ENCODE measurements at regions not wholly inside any gene's neighbourhood (a gene's known extent, or its start where the extent isn't known, plus 50 kb on each side); places are given as distances from the start of the nearest gene placed in this dataset.

DNA sequence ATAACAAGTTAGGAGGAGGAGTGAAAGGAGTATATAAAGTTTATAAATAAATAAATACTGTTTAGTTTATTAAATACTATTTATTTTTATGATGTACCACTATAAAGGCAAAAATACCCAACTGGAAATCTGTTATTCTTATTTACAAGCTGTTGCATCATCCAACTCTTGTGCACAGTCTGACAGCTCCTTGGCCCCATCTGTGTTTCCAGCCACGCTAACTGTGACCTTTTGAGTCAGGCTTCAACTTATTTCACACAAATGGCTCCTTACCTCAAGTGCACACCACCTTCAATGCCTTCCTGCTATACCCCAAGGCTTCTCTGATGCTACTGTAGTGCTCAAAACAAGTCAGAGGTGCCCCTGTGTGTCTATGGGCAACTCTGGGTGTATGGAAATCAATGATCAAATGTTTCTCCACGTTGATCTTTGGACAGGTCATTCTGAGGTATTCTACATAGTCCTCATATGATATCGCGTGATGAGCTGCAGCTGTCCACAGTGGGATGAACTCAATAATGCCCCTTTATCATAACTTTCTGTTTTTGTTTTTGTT, 303.2 kb upstream of the GRAMD2B start:
- Histone ChIP-seq H3K9ac (ENCODE audit: low read length) (no peak overlapping the region), H3K36me3 (ENCODE audit: low read depth, low read length) (no peaks in the 10 kb centered on the region), H3K4me2 (ENCODE audit: low read length) (no peak overlapping the region), H3K9me3 (ENCODE audit: low read length) (no peaks in the 10 kb centered on the region), H2AFZ (ENCODE audit: low read length) (no peak overlapping the region), H3K9me2 (replicated peaks; ENCODE audit: low read length) (no peaks in the 10 kb centered on the region), H4K20me1 (ENCODE audit: low read length) (no peaks in the 10 kb centered on the region), H3K27me3 (ENCODE audit: low read length) (no peaks in the 10 kb centered on the region), H3F3A (ENCODE audit: low read length, unreplicated experiment) (no peaks in the 10 kb centered on the region), H3K4me1 (ENCODE audit: insufficient read depth, low read length) (peaks cover 18% of the 10 kb centered on the region), H3K4me3 (ENCODE audit: low read length) (no peak overlapping the region), H3K79me2 (ENCODE audit: low read length) (no peaks in the 10 kb centered on the region), H3K27ac (ENCODE audit: low read length) (no peak overlapping the region)
- CTCF ChIA-PET = no interaction called here
- DNase-seq (no peak), ATAC-seq (no peak)
- intact Hi-C loops (cut with micrococcal nuclease) = no loop called here
- TF ChIP-seq EZH2phosphoT487 (IDR thresholded peaks at IDR 0.05; ENCODE audit: borderline replicate concordance, low read length) = no peak
- TF ChIP-seq EZH2 (IDR thresholded peaks at IDR 0.05; ENCODE audit: low read length, unreplicated experiment) = no peak
- TF ChIP-seq, protein P1, sequence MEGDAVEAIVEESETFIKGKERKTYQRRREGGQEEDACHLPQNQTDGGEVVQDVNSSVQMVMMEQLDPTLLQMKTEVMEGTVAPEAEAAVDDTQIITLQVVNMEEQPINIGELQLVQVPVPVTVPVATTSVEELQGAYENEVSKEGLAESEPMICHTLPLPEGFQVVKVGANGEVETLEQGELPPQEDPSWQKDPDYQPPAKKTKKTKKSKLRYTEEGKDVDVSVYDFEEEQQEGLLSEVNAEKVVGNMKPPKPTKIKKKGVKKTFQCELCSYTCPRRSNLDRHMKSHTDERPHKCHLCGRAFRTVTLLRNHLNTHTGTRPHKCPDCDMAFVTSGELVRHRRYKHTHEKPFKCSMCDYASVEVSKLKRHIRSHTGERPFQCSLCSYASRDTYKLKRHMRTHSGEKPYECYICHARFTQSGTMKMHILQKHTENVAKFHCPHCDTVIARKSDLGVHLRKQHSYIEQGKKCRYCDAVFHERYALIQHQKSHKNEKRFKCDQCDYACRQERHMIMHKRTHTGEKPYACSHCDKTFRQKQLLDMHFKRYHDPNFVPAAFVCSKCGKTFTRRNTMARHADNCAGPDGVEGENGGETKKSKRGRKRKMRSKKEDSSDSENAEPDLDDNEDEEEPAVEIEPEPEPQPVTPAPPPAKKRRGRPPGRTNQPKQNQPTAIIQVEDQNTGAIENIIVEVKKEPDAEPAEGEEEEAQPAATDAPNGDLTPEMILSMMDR (conservative IDR thresholded peaks at IDR 0.05; ENCODE audit: low read depth, low read length) = no peak
- BruUV-seq (replicated peaks) = no TSS peak
- POLR2A ChIA-PET (ENCODE audit: unreplicated experiment) = no interaction called here

DNA sequence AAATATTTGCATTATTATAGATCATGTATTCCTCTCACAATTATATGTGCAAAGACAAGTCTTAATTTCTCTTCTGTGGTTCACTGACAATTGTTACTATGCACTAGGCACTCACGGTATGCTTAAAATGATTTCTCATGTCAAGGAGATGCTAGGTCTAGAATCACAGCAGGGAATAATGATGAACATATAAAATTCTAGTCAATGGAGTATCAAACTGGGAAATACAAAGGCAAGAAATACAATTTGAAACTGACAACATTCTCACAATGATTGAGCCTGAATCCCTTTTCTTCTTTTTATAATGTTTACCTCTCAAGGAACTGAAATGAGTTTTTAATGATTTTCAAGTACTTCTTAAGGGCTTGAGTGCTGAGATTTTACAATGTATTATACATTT, 302.3 kb upstream of the GRAMD2B start:
- ChIA-PET CTCF (no interaction called here), POLR2A (ENCODE audit: unreplicated experiment) (no interaction called here)
- BruUV-seq (replicated peaks) = no TSS peak
- no peak for TF ChIP-seq EZH2 (IDR thresholded peaks at IDR 0.05; ENCODE audit: low read length, unreplicated experiment)
- TF ChIP-seq, protein P1 (conservative IDR thresholded peaks at IDR 0.05; ENCODE audit: low read depth, low read length) = no peak
- no peak for TF ChIP-seq EZH2phosphoT487 (IDR thresholded peaks at IDR 0.05; ENCODE audit: borderline replicate concordance, low read length)
- Histone ChIP-seq H4K20me1 (ENCODE audit: low read length) (no peaks in the 10 kb centered on the region), H3F3A (ENCODE audit: low read length, unreplicated experiment) (no peaks in the 10 kb centered on the region), H3K4me1 (ENCODE audit: insufficient read depth, low read length) (peaks cover 24% of the 10 kb centered on the region), H3K27me3 (ENCODE audit: low read length) (no peaks in the 10 kb centered on the region), H3K36me3 (ENCODE audit: low read depth, low read length) (no peaks in the 10 kb centered on the region), H3K27ac (ENCODE audit: low read length) (no peak overlapping the region), H3K79me2 (ENCODE audit: low read length) (no peaks in the 10 kb centered on the region), H3K9ac (ENCODE audit: low read length) (no peak overlapping the region), H3K4me2 (ENCODE audit: low read length) (no peak overlapping the region), H3K9me3 (ENCODE audit: low read length) (no peaks in the 10 kb centered on the region), H3K9me2 (replicated peaks; ENCODE audit: low read length) (no peaks in the 10 kb centered on the region), H2AFZ (ENCODE audit: low read length) (no peak overlapping the region), H3K4me3 (ENCODE audit: low read length) (no peak overlapping the region)
- intact Hi-C loops (cut with micrococcal nuclease) = no loop called here
- ATAC-seq = no peak
- DNase-seq = no peak

DNA sequence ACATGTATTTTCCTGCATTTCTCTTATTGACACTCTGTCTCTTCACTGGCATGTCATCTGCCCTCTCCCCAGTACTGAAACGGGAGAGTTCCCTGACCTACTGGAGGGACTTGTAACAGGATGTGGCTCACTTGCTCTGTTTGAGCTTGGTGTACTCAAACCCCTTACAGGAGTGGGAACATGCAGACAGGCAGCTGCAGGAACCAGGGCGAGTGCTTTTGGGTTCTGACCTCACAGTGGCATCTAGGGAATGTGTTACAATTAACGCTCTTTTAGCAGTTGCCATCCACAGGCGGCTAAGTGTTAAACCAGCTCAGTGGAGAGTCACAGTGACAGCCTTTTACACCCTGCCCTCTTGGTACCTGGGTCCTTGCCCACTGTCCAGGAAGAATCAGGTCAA, 300.3 kb upstream of the GRAMD2B start:
- Histone ChIP-seq H3K27me3 (ENCODE audit: low read length) (no peaks in the 10 kb centered on the region), H3K4me1 (ENCODE audit: insufficient read depth, low read length) (peaks cover 24% of the 10 kb centered on the region), H2AFZ (ENCODE audit: low read length) (no peak overlapping the region), H3F3A (ENCODE audit: low read length, unreplicated experiment) (no peaks in the 10 kb centered on the region), H3K9me2 (replicated peaks; ENCODE audit: low read length) (no peaks in the 10 kb centered on the region), H4K20me1 (ENCODE audit: low read length) (no peaks in the 10 kb centered on the region), H3K9me3 (ENCODE audit: low read length) (no peaks in the 10 kb centered on the region), H3K79me2 (ENCODE audit: low read length) (no peaks in the 10 kb centered on the region), H3K4me3 (ENCODE audit: low read length) (no peak overlapping the region), H3K9ac (ENCODE audit: low read length) (no peak overlapping the region), H3K27ac (ENCODE audit: low read length) (no peak overlapping the region), H3K4me2 (ENCODE audit: low read length) (no peak overlapping the region), H3K36me3 (ENCODE audit: low read depth, low read length) (no peaks in the 10 kb centered on the region)
- BruUV-seq (replicated peaks) = no TSS peak
- DNase-seq (peak; percentile 15), ATAC-seq (peak; percentile 33; the same call in 1 of the 2 replicates)
- POLR2A ChIA-PET (ENCODE audit: unreplicated experiment) = no interaction called here
- TF ChIP-seq EZH2phosphoT487 (IDR thresholded peaks at IDR 0.05; ENCODE audit: borderline replicate concordance, low read length) (no peak), EZH2 (IDR thresholded peaks at IDR 0.05; ENCODE audit: low read length, unreplicated experiment) (no peak)
- TF ChIP-seq, protein P1 (conservative IDR thresholded peaks at IDR 0.05; ENCODE audit: low read depth, low read length) = no peak
- intact Hi-C loops (cut with micrococcal nuclease) = no loop called here
- CTCF ChIA-PET = no interaction called here
